ENCODE measurements at regions not wholly inside any gene's neighbourhood (a gene's known extent, or its start where the extent isn't known, plus 50 kb on each side); places are given as distances from the start of the nearest gene placed in this dataset.

- no peak for TF ChIP-seq CTCF (IDR thresholded peaks at IDR 0.05; ENCODE audit: control extremely low read depth, extremely low read depth, low read depth, missing control alignments)
- no peak for DNase-seq (ENCODE audit: extremely low spot score)
- CTCF ChIA-PET = interaction anchor here (0.8 kb wide), 1 partner anchor 19 kb away, joined by 3 read pairs; no protein-coding TSS in a partner anchor
- POLR2A ChIA-PET = no interaction called here
These were observed 603.2 kb downstream of the STIM2 start for GRCh38 chr4:27463816-27464215.

- ChIA-PET CTCF (interaction anchor here (1.1 kb wide), 1 partner anchor 23 kb away, joined by 5 read pairs; no protein-coding TSS in a partner anchor), POLR2A (no interaction called here)
- no peak for DNase-seq (ENCODE audit: extremely low spot score)
- no peak for TF ChIP-seq CTCF (IDR thresholded peaks at IDR 0.05; ENCODE audit: control extremely low read depth, extremely low read depth, low read depth, missing control alignments)
These were observed 606.7 kb downstream of the STIM2 start for GRCh38 chr4:27467351-27467750.

GRCh38 chr4:27472364-27472763 lies 611.7 kb downstream of the STIM2 start:
- TF ChIP-seq CTCF (IDR thresholded peaks at IDR 0.05; ENCODE audit: control extremely low read depth, extremely low read depth, low read depth, missing control alignments) = no peak
- POLR2A ChIA-PET = no interaction called here
- no peak for DNase-seq (ENCODE audit: extremely low spot score)
- CTCF ChIA-PET = interaction anchor here (1.2 kb wide), 1 partner anchor 56 kb away, joined by 3 read pairs; no protein-coding TSS in a partner anchor

GRCh38 chr4:27474691-27475090 lies 614.0 kb downstream of the STIM2 start:
- POLR2A ChIA-PET = no interaction called here
- DNase-seq (ENCODE audit: extremely low spot score) = no peak
- TF ChIP-seq CTCF (IDR thresholded peaks at IDR 0.05; ENCODE audit: control extremely low read depth, extremely low read depth, low read depth, missing control alignments) = no peak
- CTCF ChIA-PET = no interaction called here

- ChIA-PET POLR2A (no interaction called here), CTCF (interaction anchor here (1.4 to 1.6 kb wide), 2 partner anchors 13 to 103 kb away, joined by 3 to 4 read pairs; no protein-coding TSS in a partner anchor)
- DNase-seq (ENCODE audit: extremely low spot score) = no peak
- TF ChIP-seq CTCF (IDR thresholded peaks at IDR 0.05; ENCODE audit: control extremely low read depth, extremely low read depth, low read depth, missing control alignments) = no peak
These were observed 623.6 kb downstream of the STIM2 start for GRCh38 chr4:27484216-27484615.

GRCh38 chr4:27490315-27490714 lies 629.7 kb downstream of the STIM2 start:
- no peak for TF ChIP-seq CTCF (IDR thresholded peaks at IDR 0.05; ENCODE audit: control extremely low read depth, extremely low read depth, low read depth, missing control alignments)
- POLR2A ChIA-PET = no interaction called here
- DNase-seq (ENCODE audit: extremely low spot score) = no peak
- CTCF ChIA-PET = no interaction called here

- ChIA-PET CTCF (interaction anchor here (0.6 kb wide), 1 partner anchor 9 kb away, joined by 3 read pairs; no protein-coding TSS in a partner anchor), POLR2A (no interaction called here)
- no peak for DNase-seq (ENCODE audit: extremely low spot score)
- TF ChIP-seq CTCF (IDR thresholded peaks at IDR 0.05; ENCODE audit: control extremely low read depth, extremely low read depth, low read depth, missing control alignments) = no peak
These were observed 630.1 kb downstream of the STIM2 start for GRCh38 chr4:27490766-27491165.
